Keratinocyte (primary cell): ENCODE measurements at regions not wholly inside any gene's neighbourhood (a gene's known extent, or its start where the extent isn't known, plus 50 kb on each side); places are given as distances from the start of the nearest gene placed in this dataset.

ENCODE experiments used
- DNase-seq: peaks from one replicate; pipeline ENCODE4 v3.0.0-alpha.2; 2011; ENCODE audit warnings: low read depth, missing footprints, low spot score
- FAIRE-seq: peaks from 2 replicates; lab custom pipeline; 2011; peaks lifted over from hg19 to GRCh38; lab: Jason Lieb, UNC
- H2AFZ ChIP-seq: 2 replicates; pipeline ENCODE4 v1.6.0; 2012; ENCODE audit warnings: low read length, control low read depth, inconsistent platforms; ENCODE audit not compliant: control insufficient read depth
- H3K27ac ChIP-seq: 2 replicates; pipeline ENCODE4 v1.5.1; 2011; ENCODE audit warnings: low read length; ENCODE audit not compliant: control insufficient read depth, insufficient read depth
- H3K27me3 ChIP-seq: 3 replicates; pipeline ENCODE4 v1.6.0; 2011; ENCODE audit warnings: low read length; ENCODE audit not compliant: control insufficient read depth, insufficient read depth; ENCODE audit errors: extremely low read depth
- H3K36me3 ChIP-seq, 2 experiments: 2 replicates in 1 of 2; 3 replicates in 1 of 2; pipeline ENCODE4 v1.5.1; 2011; ENCODE audit warnings: low read length in 2 of 2, mild to moderate bottlenecking in 1 of 2; ENCODE audit not compliant: control insufficient read depth in 2 of 2, insufficient read depth in 2 of 2; ENCODE audit errors: extremely low read depth in 1 of 2
- H3K4me1 ChIP-seq: 3 replicates; pipeline ENCODE4 v1.5.1; 2011; ENCODE audit warnings: low read length; ENCODE audit not compliant: control insufficient read depth, insufficient read depth; ENCODE audit errors: extremely low read depth
- H3K4me2 ChIP-seq: 3 replicates; pipeline ENCODE4 v1.6.0; 2011; ENCODE audit warnings: low read depth, low read length; ENCODE audit not compliant: control insufficient read depth, insufficient read depth; ENCODE audit errors: extremely low read depth
- H3K4me3 ChIP-seq, 3 experiments: fragments of 200-600 bp in 1 of 3; sonication (generic) in 1 of 3; 2 replicates in 2 of 3; 3 replicates in 1 of 3; pipeline ENCODE4 v1.5.1; 2011 to 2016; ENCODE audit warnings: low read length in 3 of 3, mild to moderate bottlenecking in 3 of 3, control low read depth in 2 of 3, inconsistent platforms in 1 of 3, low read depth in 1 of 3, mixed read lengths in 1 of 3, mixed run types in 1 of 3, moderate library complexity in 1 of 3; ENCODE audit not compliant: control insufficient read depth in 2 of 3, insufficient read depth in 2 of 3; ENCODE audit errors: extremely low read depth in 1 of 3
- H3K79me2 ChIP-seq: 2 replicates; pipeline ENCODE4 v1.6.0; 2012; ENCODE audit warnings: low read length; ENCODE audit not compliant: control insufficient read depth, insufficient read depth
- H3K9ac ChIP-seq: 3 replicates; pipeline ENCODE4 v1.6.0; 2011; ENCODE audit warnings: low read length; ENCODE audit not compliant: control insufficient read depth, insufficient read depth; ENCODE audit errors: extremely low read depth
- H3K9me1 ChIP-seq: 3 replicates; pipeline ENCODE4 v1.6.0; 2011; ENCODE audit warnings: low read length; ENCODE audit not compliant: control insufficient read depth, insufficient read depth; ENCODE audit errors: extremely low read depth
- H3K9me3 ChIP-seq: 2 replicates; pipeline ENCODE4 v1.5.1; 2012; ENCODE audit warnings: low read depth, low read length; ENCODE audit not compliant: control insufficient read depth
- H4K20me1 ChIP-seq: 3 replicates; pipeline ENCODE4 v1.6.0; 2011; ENCODE audit warnings: low read length; ENCODE audit not compliant: control insufficient read depth, insufficient read depth; ENCODE audit errors: extremely low read depth
- EZH2 ChIP-seq: IDR thresholded peaks from one replicate; pipeline ENCODE4 v1.6.1; 2012; ENCODE audit warnings: inconsistent platforms, mild to moderate bottlenecking, low read length, moderate library complexity
- dilution Hi-C: fragments of 300-500 bp; cut with MboI; formaldehyde crosslinking; loops from one replicate; pipeline ENCODE4 v1.7.0; 2020; ENCODE audit warnings: low sequenced_read_pairs; ENCODE audit not compliant: extremely low pct_ligation_motif_present
- TF ChIP-seq, protein P1 (sequence below), 3 experiments: IDR thresholded peaks in 1 of 3; conservative IDR thresholded peaks in 1 of 3; optimal IDR thresholded peaks in 1 of 3; 2 replicates in 2 of 3; 3 replicates in 1 of 3; pipeline versions ENCODE3 to v1.5.1; 2011; ENCODE audit warnings: low read length in 3 of 3, mild to moderate bottlenecking in 3 of 3, moderate library complexity in 2 of 3, control low read depth in 1 of 3, inconsistent platforms in 1 of 3; ENCODE audit not compliant: insufficient read depth in 2 of 3; ENCODE audit errors: extremely low read depth in 1 of 3

DNA sequence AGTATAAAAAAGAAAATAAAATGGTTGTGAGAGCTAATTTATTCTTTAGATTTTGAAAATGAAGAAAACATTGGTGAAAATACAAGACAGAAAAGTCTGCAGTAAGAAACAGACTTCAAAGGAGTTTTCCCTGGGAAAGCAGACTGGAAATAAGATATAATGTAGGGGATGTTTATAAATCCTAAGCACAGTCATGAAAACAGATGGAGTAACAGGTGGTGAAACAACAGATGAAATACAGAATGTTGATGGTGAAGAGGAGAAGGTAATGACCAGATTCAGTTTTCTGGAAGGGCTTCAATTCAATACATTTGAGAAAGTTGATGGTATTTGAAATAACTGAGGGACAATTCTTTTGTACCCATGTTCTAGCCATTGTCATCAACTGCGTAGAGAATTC lies 353.9 kb downstream of the CHL1 start:
- Histone ChIP-seq H3K36me3 (no peaks in the 10 kb centered on the region), H4K20me1 (no peaks in the 10 kb centered on the region), H3K79me2 (no peaks in the 10 kb centered on the region), H3K9me1 (no peaks in the 10 kb centered on the region), H3K9me3 (no peaks in the 10 kb centered on the region), H3K4me2 (no peak overlapping the region), H3K27me3 (no peaks in the 10 kb centered on the region), H2AFZ (no peak overlapping the region), H3K4me3 (no peak overlapping the region), H3K4me1 (no peaks in the 10 kb centered on the region), H3K9ac (no peak overlapping the region), H3K27ac (no peak overlapping the region)
- DNase-seq: no peak
- dilution Hi-C loops: no loop called here
- FAIRE-seq: no peak
- TF ChIP-seq, protein P1, sequence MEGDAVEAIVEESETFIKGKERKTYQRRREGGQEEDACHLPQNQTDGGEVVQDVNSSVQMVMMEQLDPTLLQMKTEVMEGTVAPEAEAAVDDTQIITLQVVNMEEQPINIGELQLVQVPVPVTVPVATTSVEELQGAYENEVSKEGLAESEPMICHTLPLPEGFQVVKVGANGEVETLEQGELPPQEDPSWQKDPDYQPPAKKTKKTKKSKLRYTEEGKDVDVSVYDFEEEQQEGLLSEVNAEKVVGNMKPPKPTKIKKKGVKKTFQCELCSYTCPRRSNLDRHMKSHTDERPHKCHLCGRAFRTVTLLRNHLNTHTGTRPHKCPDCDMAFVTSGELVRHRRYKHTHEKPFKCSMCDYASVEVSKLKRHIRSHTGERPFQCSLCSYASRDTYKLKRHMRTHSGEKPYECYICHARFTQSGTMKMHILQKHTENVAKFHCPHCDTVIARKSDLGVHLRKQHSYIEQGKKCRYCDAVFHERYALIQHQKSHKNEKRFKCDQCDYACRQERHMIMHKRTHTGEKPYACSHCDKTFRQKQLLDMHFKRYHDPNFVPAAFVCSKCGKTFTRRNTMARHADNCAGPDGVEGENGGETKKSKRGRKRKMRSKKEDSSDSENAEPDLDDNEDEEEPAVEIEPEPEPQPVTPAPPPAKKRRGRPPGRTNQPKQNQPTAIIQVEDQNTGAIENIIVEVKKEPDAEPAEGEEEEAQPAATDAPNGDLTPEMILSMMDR (optimal IDR thresholded peaks at IDR 0.05 in 1 of 3, IDR thresholded peaks at IDR 0.05 in 1 of 3, conservative IDR thresholded peaks at IDR 0.05 in 1 of 3; ENCODE audit: extremely low read depth in 1 of 3, insufficient read depth in 2 of 3, low read length in 3 of 3): no peak
- TF ChIP-seq EZH2: no peak

DNA sequence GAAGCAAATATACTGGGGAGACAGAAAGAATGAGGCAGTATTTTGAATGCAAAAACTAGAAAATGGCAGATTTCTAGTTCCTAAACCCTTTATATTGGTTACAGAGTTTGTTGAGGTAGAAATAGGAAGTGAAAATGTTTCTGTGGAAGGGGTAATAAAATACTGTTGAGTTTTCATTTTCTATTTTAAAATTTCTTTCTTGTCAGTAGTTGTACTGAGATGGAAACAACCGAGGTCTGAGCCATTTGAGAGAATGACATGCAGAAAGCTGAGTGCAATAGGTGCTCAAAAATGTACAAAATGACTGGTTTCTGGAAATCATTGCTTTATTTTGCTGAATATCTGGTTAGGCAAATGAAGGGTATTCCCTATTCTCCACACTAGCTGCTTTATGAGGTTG lies 361.4 kb downstream of the CHL1 start:
- Histone ChIP-seq H2AFZ (no peak overlapping the region), H3K9ac (no peak overlapping the region), H3K9me1 (no peaks in the 10 kb centered on the region), H4K20me1 (no peaks in the 10 kb centered on the region), H3K4me2 (no peak overlapping the region), H3K27me3 (no peaks in the 10 kb centered on the region), H3K36me3 (no peaks in the 10 kb centered on the region), H3K9me3 (no peaks in the 10 kb centered on the region), H3K4me1 (no peaks in the 10 kb centered on the region), H3K27ac (no peak overlapping the region), H3K4me3 (no peak overlapping the region), H3K79me2 (no peaks in the 10 kb centered on the region)
- FAIRE-seq (no peak), DNase-seq (no peak)
- no peak for TF ChIP-seq EZH2
- TF ChIP-seq, protein P1 (optimal IDR thresholded peaks at IDR 0.05 in 1 of 3, IDR thresholded peaks at IDR 0.05 in 1 of 3, conservative IDR thresholded peaks at IDR 0.05 in 1 of 3; ENCODE audit: extremely low read depth in 1 of 3, insufficient read depth in 2 of 3, low read length in 3 of 3): no peak
- dilution Hi-C loops: no loop called here
